ENCODE measurements at regions not wholly inside any gene's neighbourhood (a gene's known extent, or its start where the extent isn't known, plus 50 kb on each side); places are given as distances from the start of the nearest gene placed in this dataset.
"Not testable (repeated sequence)": the region's sequence is repeated elsewhere in the genome, so short reads cannot be mapped to it uniquely, and the experiment has no call there.

DNA sequence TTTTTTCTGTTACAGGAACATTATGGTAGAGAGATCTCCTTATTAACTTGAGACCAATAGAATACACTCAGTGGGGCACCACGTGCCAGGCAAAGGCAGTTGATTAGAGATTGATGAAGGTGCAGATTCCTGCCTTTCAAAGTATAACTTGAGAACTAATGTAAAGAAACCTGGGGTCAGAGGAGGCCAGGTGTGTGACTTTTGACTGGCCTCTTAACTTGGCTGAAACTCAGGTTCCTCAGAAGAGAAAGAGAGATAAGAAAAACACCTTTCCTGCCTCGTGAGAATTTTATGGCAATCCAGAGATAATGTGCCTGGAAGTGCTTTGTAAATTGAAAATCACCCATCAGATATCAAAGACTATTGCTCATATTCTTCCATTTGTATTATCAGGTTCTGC, 110.7 kb upstream of the GZMB start:
- no peak for DNase-seq

DNA sequence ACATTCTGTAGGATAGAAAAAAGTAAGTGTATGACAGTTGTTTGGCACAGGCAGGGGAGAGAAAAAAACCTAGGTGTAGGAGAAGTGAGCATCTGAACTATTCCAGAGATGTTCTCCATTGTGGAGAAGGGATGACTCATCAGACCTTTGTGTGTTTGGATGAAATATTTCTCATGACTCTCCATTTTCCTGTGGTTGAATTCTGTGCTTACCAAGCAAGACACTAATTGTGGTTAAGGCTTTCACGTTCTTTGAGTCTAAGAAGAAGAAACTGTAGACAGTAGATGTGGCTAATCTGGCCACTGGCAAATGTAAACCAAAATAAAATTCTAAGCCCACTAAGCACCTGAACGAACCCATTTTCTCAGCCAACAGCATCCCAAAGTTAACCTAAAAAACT, 107.9 kb upstream of the GZMB start:
- DNase-seq: no peak

DNA sequence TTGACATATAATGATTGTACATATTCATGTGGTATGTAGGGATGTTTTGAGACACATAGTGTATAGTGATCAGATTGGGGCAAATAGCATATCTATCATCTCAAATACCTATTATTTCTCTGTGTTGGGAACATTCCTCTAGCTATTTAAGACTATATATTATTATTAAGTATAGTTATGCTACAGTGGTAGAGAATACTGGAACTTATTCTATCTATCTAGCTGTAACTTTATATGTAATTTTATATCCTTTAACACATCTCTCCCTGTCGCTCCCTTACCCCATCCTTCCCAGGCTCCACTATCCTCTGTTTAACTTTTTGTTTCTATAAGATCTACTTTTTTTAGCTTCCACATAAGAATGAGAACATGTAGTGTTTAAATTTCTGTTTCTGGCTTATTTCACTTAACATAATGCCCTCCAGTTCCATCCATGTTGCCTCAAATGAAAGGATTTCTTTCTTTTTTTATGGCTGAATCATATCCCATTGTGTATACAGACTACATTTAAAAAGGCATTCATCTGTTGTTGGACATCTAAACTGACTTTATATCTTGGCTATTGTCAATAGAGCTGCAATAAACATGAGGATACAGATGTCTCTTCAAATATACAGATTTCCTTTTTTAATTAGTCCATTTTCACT, 102.1 kb upstream of the GZMB start:
- DNase-seq: no peak

DNA sequence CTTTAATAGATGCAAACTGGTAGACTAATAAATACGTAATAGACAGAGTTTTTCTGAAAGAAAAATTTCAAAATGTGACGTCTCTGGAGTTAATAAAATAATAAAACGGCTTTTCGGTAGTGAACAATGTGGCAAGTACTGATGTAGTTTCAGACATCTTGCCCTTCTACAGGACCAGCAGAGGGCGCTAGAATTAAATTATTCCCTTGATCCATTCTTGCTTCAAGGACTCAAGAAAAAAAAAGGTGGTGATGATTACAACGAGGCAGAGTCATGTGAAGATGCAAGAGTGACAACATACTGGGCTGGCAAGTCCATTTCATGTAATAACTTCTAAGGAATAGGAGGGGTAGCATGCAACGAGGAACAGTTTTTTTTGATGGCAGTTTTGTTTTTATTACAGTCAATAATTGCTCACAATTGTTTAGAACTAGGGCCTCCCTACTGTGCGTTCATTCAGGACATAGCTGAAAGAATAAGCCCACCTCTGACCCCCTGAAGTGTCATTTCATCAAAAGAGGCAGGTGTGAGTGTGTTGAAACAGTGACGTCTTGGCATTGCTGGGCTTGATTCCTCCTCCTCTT, 101.0 kb upstream of the GZMB start:
- DNase-seq: no peak

DNA sequence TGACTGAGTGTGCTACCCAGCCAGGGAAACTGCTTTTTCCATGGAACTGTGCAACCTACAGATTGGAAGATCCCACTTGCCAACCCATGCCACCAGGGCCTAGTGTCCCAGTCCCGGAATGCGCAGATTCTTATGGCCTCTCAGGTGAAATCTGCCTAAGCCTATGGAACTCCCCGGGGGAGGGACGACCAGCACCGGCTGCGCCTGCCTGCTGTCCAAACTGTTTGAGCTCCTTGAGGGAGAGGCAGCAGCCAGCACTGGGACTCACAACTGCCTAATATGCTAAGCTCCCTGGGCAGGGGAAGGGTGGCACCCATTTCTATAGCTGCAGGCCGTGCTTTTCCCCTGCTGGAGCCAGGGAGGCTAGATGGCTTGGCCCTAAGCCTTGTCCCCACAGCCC, 92.5 kb upstream of the GZMB start:
- DNase-seq: no peak

DNA sequence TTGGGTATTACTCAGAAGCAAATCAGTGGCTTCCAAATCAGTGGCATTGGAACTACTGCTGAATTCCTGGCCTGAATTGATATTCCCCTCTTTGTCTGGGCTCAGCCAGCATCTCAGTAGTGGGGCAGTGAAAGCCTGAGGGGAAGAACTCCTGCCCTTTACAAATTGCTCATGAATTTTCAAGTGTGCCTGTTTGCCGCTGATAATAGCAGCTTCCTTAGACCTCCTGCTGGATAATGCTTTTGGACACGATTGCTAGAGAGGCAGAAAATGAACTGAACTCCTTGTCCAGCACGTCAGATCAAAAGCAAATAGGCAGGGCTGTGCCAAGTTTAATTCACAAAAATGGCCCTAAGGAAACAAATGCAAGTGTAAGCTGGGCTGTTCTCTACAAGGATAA, 91.3 kb upstream of the GZMB start:
- no peak for DNase-seq

DNA sequence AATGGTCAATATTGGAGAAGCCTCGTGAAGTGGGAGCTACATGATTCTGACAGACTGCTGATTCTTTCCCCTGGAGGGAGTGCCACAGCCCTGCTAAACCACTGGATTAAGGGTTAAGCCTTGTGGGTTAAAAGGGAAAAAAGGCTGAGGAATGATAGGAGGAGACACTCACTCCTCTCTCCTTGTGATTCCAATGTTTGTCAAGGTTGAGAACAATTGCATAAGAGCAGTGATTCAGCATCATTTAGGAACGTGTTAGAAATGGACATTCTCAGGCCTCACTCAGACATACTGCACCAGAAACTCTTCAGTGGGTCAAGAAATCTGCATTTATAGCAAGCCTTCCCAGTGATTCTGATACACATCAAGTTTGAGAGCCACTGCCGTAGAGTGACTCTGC, 87.8 kb upstream of the GZMB start:
- DNase-seq: no peak

DNA sequence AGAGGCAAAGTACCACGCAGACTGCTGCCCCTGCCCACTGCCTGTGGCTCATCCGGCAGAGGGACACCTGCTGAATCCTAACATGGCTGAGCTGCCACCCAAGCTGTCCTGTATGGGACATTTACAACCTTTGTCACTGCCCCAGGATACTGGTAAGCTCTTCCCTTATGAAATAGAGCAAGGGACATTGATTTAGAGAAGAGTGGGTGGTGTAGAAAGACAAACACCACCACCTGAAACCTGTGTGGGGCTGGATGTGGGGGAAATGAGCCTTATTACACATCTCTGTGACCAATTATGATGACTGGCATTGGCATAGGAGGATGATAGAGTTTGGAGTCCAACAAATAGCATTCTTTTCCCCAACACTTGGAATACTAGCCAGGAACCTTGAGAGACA, 81.2 kb upstream of the GZMB start:
- DNase-seq: no peak

DNA sequence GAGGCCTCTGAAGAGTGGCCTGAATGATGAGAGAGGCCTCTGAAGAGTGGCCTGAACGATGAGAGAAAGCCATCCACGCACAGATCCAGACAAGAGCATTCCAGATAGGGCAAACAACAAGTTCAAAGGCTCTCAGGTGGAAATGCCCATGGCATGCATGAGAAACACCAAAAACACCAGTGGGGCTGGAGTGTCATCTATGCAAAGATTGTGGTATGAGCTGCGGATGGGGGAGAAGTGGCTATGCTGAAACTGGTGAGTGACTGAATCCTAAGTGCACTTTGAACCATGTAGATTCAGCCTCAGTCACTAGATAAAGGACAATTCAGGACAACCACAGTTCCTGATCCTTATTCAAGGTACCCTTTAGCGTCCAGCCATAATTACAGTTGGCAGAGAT, 79.4 kb upstream of the GZMB start:
- DNase-seq: no peak

DNA sequence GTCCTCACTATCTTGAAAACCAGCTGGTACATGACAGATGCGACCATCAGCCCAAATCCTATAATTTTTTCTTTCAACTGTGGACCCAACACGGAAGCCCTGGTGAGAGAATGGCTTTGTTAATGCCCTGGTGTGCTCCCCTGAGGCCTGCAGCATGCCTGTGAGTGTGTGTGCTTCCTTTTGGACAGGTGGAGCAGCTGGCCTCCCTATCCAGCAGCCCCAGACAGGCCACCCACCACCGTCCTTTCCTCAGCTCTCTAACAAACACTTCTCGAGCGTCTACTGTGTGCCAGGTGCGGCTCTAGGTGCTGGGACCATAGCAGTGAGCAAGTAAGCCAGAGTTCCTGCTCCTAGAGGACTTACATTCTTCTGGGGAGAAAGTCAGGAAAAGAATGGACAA, 78.9 kb upstream of the GZMB start:
- DNase-seq: no peak

DNA sequence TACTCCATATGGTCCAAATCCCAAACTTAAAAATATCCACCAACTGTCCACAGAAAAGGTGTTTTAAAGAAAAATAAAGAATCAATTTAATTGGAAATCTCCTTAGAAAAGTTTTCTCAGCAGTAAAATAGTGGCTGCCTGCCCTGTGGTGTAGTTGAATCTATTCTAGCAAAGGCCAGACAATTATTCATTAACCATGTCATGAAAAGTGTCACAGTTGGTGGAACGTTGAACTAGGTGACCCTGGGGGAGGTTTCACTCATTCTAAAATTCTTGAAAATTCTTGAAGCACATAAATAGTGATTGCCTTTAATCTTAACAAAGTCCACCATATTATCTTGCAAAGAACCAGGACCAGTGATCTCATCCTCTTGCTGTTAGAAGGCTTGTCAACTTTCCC, 78.4 kb upstream of the GZMB start:
- DNase-seq: no peak

DNA sequence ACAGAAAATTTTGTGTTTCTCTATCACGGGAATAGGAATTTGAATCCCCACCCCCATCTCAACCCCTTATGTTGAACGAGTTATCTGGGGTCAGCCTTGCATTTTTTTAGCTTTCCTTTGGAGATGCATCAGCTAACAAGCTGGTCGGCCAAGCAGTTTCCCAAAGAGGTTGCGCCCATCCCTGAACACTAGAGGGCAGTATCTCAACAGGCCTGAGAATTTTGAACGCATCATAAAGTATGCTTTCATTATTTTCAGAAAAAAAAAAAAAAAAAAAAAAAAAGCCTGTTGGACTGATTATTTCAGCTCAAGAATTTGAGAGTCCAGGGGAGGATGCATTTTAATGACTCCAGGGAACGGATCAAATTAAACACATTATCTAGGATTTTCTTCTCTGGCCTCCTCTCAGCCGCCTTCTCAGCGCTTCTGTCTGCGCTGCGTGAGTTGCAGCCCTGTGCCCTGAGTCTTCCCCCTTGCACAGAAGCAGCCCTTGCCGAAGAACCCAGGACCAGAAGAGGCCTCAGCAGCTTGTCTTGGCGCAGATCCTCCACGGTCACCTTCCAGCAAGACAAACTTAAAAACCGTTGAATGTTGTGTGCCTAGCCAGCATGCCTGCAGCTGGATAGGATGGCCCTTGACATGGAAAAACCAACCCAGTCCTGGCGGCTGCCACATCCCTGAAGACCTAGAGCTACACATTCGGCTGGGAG, 76.6 kb upstream of the GZMB start:
- peak; percentile 10 for DNase-seq

DNA sequence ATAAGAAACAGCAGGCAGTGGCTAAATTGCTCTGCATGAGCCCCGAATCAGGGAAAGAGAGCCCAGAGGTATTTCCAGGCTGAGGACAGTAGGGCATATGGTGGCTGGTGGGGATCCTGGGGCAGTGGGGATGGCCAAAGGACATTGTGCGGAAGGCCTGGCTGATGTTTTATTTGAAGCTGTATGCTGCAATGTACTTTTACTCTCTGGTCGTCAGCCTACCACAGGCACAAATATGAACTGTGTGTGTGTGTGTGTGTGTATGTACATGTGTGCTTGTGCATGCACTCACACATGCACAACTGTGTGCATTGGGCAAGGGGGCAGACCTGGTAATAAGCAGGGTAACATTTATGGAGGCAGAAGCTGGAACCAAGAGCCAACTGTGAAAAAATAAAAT, 74.7 kb upstream of the GZMB start:
- DNase-seq: no peak

DNA sequence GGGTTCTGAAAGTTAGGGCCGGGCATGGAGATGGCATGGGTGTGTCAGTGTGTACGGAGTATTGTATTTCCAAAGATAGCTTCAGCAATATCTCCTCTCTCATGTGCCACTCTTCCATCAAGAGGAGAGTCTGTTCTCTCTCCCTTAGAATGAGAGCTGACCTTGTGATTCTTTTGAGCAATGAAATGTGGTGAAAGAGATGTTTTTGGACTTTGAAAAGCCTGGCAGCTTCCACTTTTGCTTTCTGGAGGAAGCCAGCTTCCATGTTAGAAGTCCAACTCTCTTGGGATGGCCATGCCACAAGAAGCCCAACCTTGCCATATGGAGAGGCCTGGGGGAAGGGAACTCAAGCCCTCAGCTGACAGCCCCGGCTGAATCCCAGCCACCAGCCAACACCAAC, 72.4 kb upstream of the GZMB start:
- DNase-seq: no peak

DNA sequence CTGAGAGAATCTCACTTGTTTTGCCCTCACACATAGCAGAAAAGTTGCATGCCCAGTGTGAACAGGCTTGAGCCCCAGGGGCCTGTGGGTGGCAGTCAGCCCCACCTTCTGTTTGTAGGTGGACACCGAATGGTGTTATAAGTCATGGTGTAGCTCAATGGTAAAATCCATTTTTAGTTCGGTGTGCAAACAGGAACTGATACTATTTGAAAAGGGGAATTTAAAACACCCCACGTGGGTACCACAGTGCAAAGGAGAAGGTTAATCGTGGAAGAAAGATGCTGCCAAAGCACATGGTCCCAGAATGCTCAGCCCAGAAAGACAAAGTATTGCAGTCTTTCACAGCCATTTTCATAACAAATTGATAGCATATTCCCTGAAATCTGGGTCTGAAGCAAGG, 71.8 kb upstream of the GZMB start:
- DNase-seq: no peak

DNA sequence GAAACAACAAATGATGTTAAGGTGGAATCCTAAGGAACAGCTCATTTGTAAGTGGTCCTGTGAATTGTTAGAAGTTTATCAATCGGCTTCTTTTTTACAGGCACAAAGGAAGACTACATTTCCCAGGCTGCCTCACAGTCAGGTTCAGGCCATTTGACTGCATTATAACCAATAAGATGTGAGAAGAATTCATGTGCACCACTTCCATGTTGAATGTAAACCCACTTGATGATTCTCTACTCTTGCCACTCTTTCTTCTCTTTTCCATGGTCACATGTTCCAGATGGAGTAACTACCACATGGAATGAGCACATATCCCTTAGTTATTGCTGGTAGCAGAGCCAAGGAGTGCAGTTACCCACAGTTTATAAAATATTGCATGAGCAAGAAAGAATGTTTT, 67.1 kb upstream of the GZMB start:
- no peak for DNase-seq

DNA sequence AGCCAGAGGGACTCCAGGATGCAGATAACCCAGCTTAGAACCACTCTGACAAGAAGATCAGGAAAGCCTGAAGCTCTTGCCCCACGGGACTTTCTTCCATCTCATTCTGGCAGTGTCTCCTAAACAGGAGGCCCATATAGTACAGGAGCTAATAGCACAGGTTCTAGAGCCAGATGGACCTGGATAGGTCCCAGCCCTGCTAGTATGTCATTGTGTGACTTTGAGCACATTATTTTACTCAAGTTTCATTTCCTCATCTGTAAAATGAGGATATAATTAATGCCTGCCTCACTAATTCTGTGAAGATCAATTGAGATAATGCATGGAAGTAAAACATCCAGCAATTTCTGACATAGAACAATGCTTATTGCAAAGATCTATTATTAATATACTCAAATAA, 66.5 kb upstream of the GZMB start:
- no peak for DNase-seq

DNA sequence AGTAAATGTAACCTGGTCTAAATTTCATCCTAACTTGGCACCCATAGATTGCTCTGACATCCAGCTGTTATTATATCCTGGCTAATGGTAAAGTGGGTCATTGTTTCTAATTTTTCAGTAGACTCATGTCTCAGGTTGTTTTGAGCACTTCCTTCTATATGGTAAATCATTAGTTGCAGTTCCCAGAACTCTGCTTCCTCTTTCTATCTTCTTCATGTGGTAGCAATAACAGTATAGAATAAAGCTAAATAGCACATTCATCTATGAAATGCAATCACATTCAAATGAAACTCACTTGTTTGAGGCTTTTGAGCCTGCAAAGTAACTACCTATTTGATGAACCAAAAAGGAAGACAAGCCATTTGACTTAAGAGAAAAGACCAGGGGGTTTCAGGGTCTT, 65.1 kb upstream of the GZMB start:
- DNase-seq: no peak

DNA sequence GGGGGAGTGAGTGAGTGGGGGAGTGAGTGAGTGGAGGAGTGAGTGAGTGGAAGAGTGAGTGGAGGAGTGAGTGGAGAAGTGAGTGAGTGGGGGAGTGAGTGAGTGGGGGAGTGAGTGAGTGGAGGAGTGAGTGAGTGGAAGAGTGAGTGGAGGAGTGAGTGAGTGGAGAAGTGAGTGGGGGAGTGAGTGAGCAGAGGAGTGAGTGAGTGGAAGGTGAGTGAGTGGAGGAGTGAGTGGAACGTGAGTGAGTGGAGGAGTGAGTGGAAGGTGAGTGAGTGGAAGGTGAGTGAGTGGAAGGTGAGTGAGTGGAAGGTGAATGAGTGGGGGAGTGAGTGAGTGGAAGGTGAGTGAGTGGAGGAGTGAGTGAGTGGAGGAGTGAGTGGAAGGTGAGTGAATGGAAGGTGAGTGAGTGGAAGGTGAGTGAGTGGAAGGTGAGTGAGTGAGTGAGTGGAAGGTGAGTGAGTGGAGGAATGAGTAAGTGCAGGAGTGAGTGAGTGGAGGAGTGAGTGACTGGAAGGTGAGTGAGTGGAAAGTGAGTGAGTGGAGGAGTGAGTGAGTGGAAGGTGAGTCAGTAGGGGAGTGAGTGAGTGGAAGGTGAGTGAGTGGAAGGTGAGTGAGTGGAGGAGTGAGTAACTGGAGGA, 62.4 kb upstream of the GZMB start:
- DNase-seq: not testable (repeated sequence)

DNA sequence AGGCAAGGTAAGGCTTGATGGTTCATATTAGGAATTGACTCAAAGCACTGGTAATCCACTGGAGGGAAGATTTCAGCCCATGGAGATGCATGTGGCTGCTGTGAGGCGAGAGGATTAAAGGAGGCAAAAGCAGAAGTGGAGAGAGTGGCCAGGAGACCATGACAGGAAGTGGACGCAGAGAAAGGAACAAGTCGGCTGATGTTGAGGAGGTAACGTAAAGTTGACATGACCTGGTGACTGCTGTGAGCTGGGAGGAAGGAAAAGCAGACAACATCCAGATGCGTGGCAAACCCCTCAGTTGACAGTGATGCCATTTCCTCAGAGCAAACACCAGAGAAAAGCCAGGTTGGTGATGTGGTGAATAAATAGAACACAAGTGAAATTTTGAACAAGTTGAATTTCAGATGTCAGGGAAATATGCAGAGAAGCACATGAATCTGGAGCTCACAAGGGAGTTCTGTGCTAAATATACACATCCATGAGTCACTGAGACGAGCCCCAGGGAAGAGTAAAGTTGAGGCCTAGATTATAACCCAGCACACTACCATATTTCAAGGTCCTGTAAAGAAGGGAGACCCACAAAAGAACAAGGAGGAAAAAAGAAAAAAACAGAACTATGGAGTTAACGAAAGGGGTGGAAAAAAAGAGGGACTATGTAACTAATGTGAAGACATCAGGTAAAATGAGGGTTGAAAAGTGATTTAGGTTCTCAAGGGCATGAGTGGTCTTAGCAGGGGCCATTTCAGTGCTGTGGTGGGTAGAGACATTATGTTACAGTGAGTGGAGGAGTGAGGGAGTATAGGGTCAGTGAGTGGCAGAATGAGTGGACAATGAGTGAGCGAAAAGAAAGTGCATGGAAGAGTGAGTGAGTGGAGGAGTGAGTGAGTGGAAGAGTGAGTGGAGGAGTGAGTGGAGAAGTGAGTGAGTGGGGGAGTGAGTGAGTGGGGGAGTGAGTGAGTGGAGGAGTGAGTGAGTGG, 61.6 kb upstream of the GZMB start:
- no peak for DNase-seq

DNA sequence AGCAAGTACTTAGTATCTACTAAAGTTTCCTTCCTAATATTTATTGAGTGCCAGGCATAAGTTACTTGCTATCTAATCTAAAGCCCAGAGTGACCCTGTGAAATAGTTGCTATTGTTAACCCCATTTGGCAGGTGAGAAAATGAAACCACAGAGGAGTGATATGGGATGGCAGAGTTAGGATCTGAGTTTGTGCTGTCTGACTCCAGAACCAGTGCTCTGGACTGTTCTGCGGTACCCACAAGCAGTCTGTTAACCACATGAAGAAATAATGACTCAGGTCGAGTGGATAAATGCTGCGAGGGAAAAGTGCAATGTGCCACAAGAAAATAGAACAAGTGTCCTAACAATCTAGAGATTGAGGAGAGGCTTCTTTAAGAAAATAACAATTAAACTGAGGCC, 60.7 kb upstream of the GZMB start:
- no peak for DNase-seq

DNA sequence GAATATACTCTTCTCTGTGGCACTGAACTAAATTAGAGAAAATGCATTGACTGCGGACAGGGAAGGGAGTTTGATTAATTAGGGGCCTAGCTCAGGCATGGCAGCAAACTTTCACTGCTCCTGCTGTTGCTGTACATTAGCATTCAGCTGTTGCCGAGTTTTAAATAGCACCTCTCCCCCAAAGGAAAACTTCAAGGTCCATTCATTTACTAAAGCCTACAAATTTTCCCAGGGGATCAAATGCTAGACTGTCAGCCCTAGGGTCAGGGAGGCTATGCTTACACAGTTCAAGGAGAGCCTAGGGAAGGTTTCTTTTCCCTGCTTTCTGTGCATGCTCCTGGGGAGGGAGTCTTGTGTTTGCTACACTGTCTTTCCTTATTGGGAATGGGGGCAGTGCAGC, 60.0 kb upstream of the GZMB start:
- no peak for DNase-seq

DNA sequence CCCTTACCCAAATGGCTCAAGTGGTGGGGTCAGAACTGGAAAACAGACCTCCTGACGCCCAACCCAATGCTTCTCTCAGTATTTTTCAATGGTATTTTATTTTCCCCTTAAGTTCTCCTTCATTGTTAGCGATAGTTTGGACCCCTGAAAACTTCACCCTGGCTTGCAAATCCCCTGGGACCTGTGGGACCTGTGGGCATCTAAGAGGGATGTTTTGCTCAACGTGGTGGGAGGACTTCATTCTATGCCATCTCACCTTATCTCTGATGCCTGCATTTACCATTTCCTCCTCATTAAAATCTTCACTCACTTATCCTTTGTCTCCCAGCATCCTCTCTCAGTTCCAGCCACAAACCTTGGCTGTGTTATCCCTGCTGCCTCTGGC, 59.4 kb upstream of the GZMB start:
- DNase-seq: no peak
